Small intestine (tissue), 7 donors: ENCODE measurements at regions not wholly inside any gene's neighbourhood (a gene's known extent, or its start where the extent isn't known, plus 50 kb on each side); places are given as distances from the start of the nearest gene placed in this dataset.
A peak's percentile ranks its signal among the peaks of the same experiment; 100 is the strongest.
"Not testable (repeated sequence)": the region's sequence is repeated elsewhere in the genome, so short reads cannot be mapped to it uniquely, and the experiment has no call there.

ENCODE experiments used
- DNase-seq, 2 donors: peaks; one replicate each; pipeline versions ENCODE4 v3.0.0 to v3.0.0-alpha.2; 2013
- FAIRE-seq: peaks from 2 replicates; lab custom pipeline; 2012; peaks lifted over from hg19 to GRCh38; lab: Jason Lieb, UNC
- H3K27ac ChIP-seq, 3 donors: one replicate each; pipeline ENCODE4 v1.5.1; 2013; ENCODE audit warnings: low read length in 2 of 3, mild to moderate bottlenecking in 2 of 3, control low read depth in 1 of 3, inconsistent platforms in 1 of 3, low read depth in 1 of 3, moderate library complexity in 1 of 3
- H3K27me3 ChIP-seq, 3 donors: one replicate each; pipeline ENCODE4 v1.6.1; 2013; ENCODE audit warnings: low read length in 3 of 3, inconsistent platforms in 1 of 3; ENCODE audit not compliant: control insufficient read depth in 3 of 3, insufficient read depth in 3 of 3
- H3K36me3 ChIP-seq, 3 donors: one replicate each; pipeline ENCODE4 v1.6.1; 2013; ENCODE audit warnings: low read length in 3 of 3, inconsistent platforms in 1 of 3, low read depth in 1 of 3, mild to moderate bottlenecking in 1 of 3, moderate library complexity in 1 of 3; ENCODE audit not compliant: control insufficient read depth in 3 of 3, insufficient read depth in 2 of 3
- H3K4me1 ChIP-seq, 3 donors: one replicate each; pipeline ENCODE4 v1.6.1; 2013; ENCODE audit warnings: low read length in 2 of 3, inconsistent platforms in 1 of 3, low read depth in 1 of 3, mild to moderate bottlenecking in 1 of 3, moderate library complexity in 1 of 3; ENCODE audit not compliant: control insufficient read depth in 3 of 3, insufficient read depth in 2 of 3
- H3K4me3 ChIP-seq, 3 donors: one replicate each; pipeline ENCODE4 v1.5.1; 2013; ENCODE audit warnings: low read length in 3 of 3, control low read depth in 1 of 3, inconsistent platforms in 1 of 3, low read depth in 1 of 3, mild to moderate bottlenecking in 1 of 3, moderate library complexity in 1 of 3
- H3K9me3 ChIP-seq, 2 donors: one replicate each; pipeline ENCODE4 v1.6.1; 2013; ENCODE audit warnings: low read depth in 1 of 2, low read length in 1 of 2; ENCODE audit not compliant: control insufficient read depth in 2 of 2, insufficient read depth in 1 of 2
- WGBS, 3 donors: extraction: QIAGEN DNeasy Blood & Tissue Kit; methylation state at CpG; one replicate each; pipeline ENCODE4 v1.1.7; 2013; 5-methylcytosine and 5-hydroxymethylcytosine counted together
- donor health status: healthy with polysubstance abuse.
- donor health status: control.
- donor health status: control.
- donor health status: Bipolar disorder and iron deficiency.
- donor health status: healthy.

GRCh38 chr2:113827426-113827825 lies 62.5 kb upstream of the ACTR3 start:
- Histone ChIP-seq H3K27ac (peak overlapping the region in 1 of 3 donors; percentile 19), H3K36me3 (no peaks in the 10 kb centered on the region), H3K27me3 (no peaks in the 10 kb centered on the region), H3K4me1 (peaks cover 0 to 5% (median 0%) of the 10 kb centered on the region in 3 donors), H3K9me3 (peaks cover 0 to 5% of the 10 kb centered on the region in 2 donors), H3K4me3 (no peak overlapping the region)
- DNase-seq (no peak), FAIRE-seq (no peak)
- WGBS, 3 donors: 81 to 89% (median 88%) methylated on average over 2 of the region's 2 CpGs

- Histone ChIP-seq H3K9me3 (peaks cover 0 to 5% of the 10 kb centered on the region in 2 donors), H3K27me3 (no peaks in the 10 kb centered on the region), H3K36me3 (no peaks in the 10 kb centered on the region), H3K4me1 (peaks cover 0 to 5% (median 0%) of the 10 kb centered on the region in 3 donors), H3K4me3 (no peak overlapping the region), H3K27ac (no peak overlapping the region)
- DNase-seq: no peak
- FAIRE-seq: no peak
- 81 to 92% (median 88%) methylated on average over 4 of the region's 4 CpGs for WGBS, 3 donors
These were observed 63.3 kb upstream of the ACTR3 start for GRCh38 chr2:113826346-113827285.

- Histone ChIP-seq H3K4me1 (peaks cover 0 to 12% (median 2%) of the 10 kb centered on the region in 3 donors), H3K27ac (no peak overlapping the region), H3K4me3 (no peak overlapping the region), H3K27me3 (no peaks in the 10 kb centered on the region), H3K36me3 (no peaks in the 10 kb centered on the region), H3K9me3 (peaks cover 0 to 5% of the 10 kb centered on the region in 2 donors)
- WGBS, 3 donors: 69 to 79% (median 78%) methylated on average over 4 of the region's 4 CpGs
- DNase-seq: no peak
- FAIRE-seq: no peak
These were observed 65.9 kb upstream of the ACTR3 start for GRCh38 chr2:113823716-113824595.

- WGBS, 3 donors: 82 to 84% (median 83%) methylated on average over 7 of the region's 7 CpGs
- FAIRE-seq: no peak
- peaks cover 0 to 16% (median 2%) of the 10 kb centered on the region in 3 donors for H3K4me1 ChIP-seq
These were observed 65.8 kb upstream of the SLC35F5 start for GRCh38 chr2:113822087-113822815.

GRCh38 chr2:113818382-113818951 lies 62.0 kb upstream of the SLC35F5 start:
- WGBS, 3 donors: 24 to 36% (median 35%) methylated on average over 10 of the region's 10 CpGs
- Histone ChIP-seq H3K9me3 (no peaks in the 10 kb centered on the region), H3K27ac (peak overlapping the region in 2 of 3 donors; percentile 12 to 73), H3K4me3 (no peak overlapping the region), H3K36me3 (no peaks in the 10 kb centered on the region), H3K27me3 (no peaks in the 10 kb centered on the region), H3K4me1 (peaks cover 0 to 16% (median 2%) of the 10 kb centered on the region in 3 donors)
- no peak for FAIRE-seq
- peak; percentile 31 to 85 for DNase-seq

More at GRCh38 chr2:113822087-113822815, 65.8 kb upstream of the SLC35F5 start:
- no peak overlapping the region for H3K4me3 ChIP-seq
- no peaks in the 10 kb centered on the region for H3K27me3 ChIP-seq
- no peaks in the 10 kb centered on the region for H3K36me3 ChIP-seq
- no peak overlapping the region for H3K27ac ChIP-seq
- no peak for DNase-seq
- no peaks in the 10 kb centered on the region for H3K9me3 ChIP-seq

- H3K4me3 ChIP-seq: not testable (repeated sequence)
- WGBS, 3 donors: 90 to 97% (median 94%) methylated on average over 3 of the region's 3 CpGs
These were observed 57.0 kb upstream of the SLC35F5 start for GRCh38 chr2:113813396-113813795.

GRCh38 chr2:113812204-113812603 lies 55.8 kb upstream of the SLC35F5 start:
- Histone ChIP-seq H3K4me1 (no peaks in the 10 kb centered on the region), H3K36me3 (no peaks in the 10 kb centered on the region), H3K9me3 (peaks cover 0 to 10% of the 10 kb centered on the region in 2 donors), H3K27ac (no peak overlapping the region), H3K27me3 (no peaks in the 10 kb centered on the region), H3K4me3 (no peak overlapping the region)
- DNase-seq (no peak), FAIRE-seq (no peak)
- 67 to 78% (median 72%) methylated on average over 4 of the region's 4 CpGs for WGBS, 3 donors

More at GRCh38 chr2:113813396-113813795, 57.0 kb upstream of the SLC35F5 start:
- DNase-seq, H3K27ac ChIP-seq, H3K4me1 ChIP-seq, H3K27me3 ChIP-seq, H3K36me3 ChIP-seq, FAIRE-seq: not testable (repeated sequence)
- peaks cover 0 to 10% of the 10 kb centered on the region in 2 donors for H3K9me3 ChIP-seq
